T47D (cell line): ENCODE measurements at regions not wholly inside any gene's neighbourhood (a gene's known extent, or its start where the extent isn't known, plus 50 kb on each side); places are given as distances from the start of the nearest gene placed in this dataset.
A peak's percentile ranks its signal among the peaks of the same experiment; 100 is the strongest.
"Not testable (repeated sequence)": the region's sequence is repeated elsewhere in the genome, so short reads cannot be mapped to it uniquely, and the experiment has no call there.

Experiments
- DNase-seq, 2 experiments: peaks; one replicate each; pipeline versions ENCODE4 v3.0.0 to v3.0.0-alpha.2; 2011 to 2012; ENCODE audit warnings: low read depth in 1 of 2, low spot score in 1 of 2
- JUND ChIP-seq: IDR thresholded peaks from 2 replicates; pipeline ENCODE4 v1.6.1; 2012; ENCODE audit warnings: low read depth
- in situ Hi-C: cut with HindIII; loops from 2 replicates; pipeline ENCODE4 v1.10.0; 2016; ENCODE audit warnings: low sequenced_read_pairs, low pct_unique_long_range_greater_than_20kb

DNA sequence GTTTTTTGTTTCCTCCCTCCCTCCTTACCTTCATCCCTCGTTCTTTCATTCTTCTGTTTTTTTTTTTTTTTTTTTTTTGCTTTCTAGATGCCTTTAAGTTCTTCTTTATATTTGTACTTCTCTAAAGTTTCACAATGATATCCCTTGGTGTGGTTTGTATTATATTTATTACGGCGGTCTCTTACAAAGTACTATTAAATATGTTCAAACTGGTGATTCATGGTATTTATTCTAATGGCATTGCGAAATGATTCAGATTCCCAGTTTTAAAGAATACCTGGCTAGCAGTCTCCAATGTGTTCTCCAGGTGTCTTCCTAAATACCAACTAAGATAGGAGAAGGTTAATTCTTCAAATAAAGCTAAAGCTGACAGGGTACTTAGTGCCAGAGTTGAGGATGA is 690.1 kb upstream of the COX7C start:
- no peak for DNase-seq
- in situ Hi-C loops = no loop called here
- no peak for TF ChIP-seq JUND

DNA sequence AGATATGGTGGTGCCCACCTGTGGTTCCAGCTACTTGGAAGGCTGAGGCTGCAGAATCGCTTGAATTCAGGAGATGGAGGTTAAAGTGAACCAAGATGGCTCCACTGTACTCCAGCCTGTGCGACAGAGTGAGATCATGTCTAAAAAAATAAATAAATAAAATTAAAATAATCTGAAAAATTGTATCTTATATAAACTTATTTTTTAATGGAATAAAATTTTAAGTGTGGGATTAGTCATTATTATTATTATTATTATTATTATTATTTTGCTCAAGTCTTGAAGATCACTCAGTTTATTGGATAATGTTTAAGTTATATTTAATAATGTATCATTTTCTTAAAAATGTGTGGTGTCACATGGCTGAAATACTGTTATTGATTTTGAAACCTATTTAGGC is 688.0 kb upstream of the COX7C start:
- TF ChIP-seq JUND = no peak
- no peak for DNase-seq
- in situ Hi-C loops = no loop called here

DNA sequence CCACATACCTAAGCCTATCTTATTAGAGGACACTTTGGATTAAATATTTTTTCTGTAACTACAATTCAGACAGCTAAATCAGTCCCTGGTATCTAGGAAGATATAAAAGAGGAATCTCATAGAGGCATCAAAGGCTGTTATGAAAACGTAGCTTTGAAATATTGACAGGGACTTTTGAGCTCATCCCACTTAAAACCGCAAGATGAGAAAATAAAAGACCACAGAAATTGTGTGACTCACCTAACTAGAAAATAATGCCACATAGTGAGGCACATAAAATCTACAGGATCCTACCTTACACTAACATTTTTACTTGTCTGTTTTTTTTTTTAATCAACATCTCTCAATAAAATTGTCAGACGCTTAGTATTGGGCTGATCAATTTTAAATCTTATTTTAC is 686.5 kb upstream of the COX7C start:
- no peak for TF ChIP-seq JUND
- DNase-seq = no peak
- in situ Hi-C loops = no loop called here

DNA sequence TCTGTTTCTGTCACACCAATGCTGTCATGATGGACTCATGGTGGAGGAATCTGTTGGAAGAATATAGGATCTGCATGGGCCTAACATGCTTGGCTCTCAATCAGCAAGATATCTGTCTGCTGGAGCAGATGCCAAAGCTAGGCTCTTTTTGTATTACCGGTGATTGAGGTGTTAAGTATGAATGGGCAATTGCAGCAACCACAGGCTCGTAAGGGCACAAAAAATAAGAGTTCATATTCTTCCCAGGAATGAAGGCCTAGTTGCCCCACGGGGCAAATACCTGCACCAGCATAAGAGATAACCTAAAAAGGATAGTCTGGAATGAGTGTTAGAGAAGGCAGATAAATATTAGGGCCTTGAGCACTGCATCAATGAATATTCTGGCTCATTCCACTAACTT is 679.5 kb upstream of the COX7C start:
- DNase-seq = no peak
- in situ Hi-C loops = no loop called here
- TF ChIP-seq JUND = no peak

DNA sequence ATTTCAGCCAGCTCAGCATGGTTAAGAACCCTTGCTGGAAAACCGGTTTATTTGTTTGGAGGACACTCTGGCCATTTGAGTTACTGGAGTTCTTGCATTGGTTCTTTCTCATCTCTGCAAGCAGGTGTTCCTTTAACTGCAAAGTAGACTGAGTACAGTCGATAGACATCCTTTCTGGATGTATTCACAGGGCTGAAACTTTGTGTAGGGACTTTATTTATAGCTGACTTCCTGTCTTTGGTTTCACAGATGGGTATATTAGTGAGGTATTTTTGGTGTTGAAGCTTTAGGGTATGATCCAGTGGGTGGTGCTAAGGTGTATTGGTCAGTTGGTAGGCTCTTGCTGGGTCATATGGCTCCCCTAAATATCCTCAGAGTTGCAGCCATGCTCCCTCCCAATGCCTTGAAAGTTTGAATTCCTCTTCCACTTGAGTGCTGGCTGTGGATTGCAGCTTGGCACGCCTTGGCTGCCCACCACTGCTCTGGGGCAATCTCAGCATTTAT is 666.0 kb upstream of the COX7C start:
- no peak for DNase-seq
- TF ChIP-seq JUND = no peak
- in situ Hi-C loops = no loop called here

DNA sequence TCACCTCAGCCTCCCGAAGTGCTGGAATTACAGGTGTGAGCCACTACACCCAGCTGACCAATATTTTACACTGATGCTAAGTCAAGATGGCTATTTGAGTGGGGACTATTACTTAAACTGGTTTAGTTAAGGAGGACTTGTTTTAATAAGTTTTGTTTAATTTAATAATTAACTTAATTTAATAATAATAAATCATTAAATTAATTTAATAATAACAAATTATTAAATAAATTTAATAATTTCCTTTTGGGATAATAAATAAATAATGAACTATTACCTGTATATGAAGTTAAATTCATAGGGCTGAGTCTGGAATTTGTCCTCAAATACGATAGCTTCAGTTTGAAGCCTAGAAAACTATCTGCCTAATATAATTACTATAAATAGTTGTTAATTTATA is 665.1 kb upstream of the COX7C start:
- in situ Hi-C loops = no loop called here
- no peak for DNase-seq
- TF ChIP-seq JUND = no peak

DNA sequence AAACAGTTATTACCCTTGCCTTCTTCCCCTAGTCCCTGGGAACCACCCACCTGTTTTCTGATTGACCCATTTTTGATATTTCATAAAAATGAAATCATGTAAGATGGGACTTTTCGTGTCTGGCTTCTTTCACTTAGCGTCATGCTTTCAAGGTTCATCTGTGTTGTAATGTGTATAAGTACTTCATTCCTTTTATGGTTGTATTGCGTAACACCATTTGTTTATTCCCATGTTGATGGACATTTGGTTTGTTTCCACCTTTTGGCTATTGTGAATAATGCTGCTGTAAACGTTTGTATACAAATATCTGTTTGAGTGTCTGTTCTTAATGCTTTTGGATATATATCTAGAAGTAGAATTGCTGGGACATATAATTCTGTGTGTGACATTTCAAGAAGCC is 650.1 kb upstream of the COX7C start:
- peak in 1 of 2 experiments; percentile 12 for DNase-seq
- no peak for TF ChIP-seq JUND
- in situ Hi-C loops = no loop called here

DNA sequence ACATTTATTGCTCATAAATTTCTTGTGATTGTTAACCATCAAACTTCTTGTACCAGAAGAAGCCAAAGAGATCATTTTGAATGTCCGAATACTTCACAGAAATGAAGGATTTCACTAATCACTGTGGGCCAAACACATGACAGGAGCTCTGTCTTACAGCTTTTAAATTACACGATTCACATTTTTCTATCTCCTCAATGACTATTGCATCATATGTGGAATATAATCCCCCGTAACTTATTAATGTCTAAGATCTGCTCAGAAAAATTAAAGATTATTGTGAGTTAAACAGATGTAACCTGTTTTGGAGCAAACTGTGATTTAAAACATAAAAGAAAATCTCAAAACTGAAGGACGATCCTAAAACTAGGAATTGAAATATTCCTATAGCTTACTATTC is 645.2 kb upstream of the COX7C start:
- in situ Hi-C loops = no loop called here
- no peak for DNase-seq
- TF ChIP-seq JUND = no peak

DNA sequence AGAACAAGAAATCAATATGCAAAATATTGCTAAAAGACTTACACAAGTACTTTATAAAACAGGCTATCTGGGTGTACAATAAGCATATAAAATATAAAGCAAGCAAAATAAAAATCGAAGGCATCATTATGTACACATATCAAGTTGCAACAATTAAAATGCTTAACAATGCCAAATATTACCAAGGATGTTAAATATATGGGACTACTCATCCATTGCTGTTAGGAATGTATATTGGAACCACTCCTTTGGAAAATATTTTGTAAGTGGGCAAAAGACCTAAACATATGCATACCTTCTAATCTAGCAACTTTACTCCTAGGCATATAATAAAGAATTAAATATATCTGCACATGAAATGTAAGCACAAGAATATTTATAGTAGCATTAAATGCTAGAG is 632.6 kb upstream of the COX7C start:
- no peak for DNase-seq
- no peak for TF ChIP-seq JUND
- in situ Hi-C loops = no loop called here

DNA sequence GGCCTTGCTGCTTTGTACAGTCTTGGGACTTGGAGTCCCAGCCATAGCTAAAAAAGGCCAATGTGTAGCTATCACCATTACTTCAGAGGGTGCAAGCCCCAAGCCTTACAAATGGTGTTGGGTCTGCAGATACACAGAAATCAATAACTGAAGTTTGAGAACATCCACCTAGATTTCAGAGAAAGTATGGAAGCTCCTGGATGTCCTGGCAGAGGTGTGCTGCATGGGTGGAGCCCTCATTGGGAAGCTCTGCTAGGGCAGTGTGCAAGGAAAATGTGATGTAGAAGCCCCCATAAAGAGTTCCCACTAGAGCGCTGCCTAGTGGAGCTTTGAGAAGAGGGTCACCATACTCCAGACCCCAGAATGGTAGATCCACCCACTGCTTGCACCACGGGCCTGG is 626.7 kb upstream of the COX7C start:
- in situ Hi-C loops = no loop called here
- peak in 1 of 2 experiments; percentile 8 for DNase-seq

DNA sequence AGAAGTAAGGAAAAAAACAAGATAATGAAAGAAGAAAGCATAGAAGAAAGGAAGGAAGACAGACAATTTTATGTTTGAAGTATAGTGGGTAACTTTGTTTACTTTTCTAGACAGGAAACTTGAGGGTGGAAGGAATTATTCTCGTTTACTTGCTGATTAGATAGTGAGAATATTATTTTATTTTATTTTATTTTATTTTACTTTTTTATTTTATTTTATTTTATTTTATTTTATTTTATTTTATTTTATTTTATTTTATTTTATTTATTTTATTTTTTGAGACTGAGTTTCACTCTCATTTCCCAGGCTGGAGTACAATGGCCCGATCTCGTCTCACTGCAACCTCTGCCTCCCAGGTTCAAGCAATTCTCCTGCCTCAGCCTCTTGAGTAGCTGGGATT is 623.1 kb upstream of the COX7C start:
- in situ Hi-C loops, DNase-seq: not testable (repeated sequence)

More for the DNA sequence above, 626.7 kb upstream of the COX7C start:
- TF ChIP-seq JUND = no peak

DNA sequence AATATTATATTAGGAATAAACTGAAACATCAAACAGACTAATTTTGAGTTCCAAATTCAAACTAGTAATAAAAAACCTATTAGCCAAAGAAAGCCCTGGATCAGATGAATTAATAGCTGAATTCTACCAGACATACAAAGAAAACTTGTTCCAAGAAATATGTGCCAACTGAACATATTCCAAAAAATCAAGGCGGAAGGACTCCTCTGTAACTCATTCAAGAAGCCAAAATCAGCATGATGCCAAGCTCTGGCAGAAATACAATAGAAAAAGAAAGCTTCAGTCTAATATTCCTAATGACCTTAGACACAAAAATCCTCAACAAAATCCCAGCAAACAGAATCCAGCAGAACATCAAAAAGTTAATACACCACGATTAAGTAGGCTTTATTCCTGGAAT is 619.1 kb upstream of the COX7C start:
- in situ Hi-C loops = no loop called here
- no peak for TF ChIP-seq JUND
- no peak for DNase-seq

DNA sequence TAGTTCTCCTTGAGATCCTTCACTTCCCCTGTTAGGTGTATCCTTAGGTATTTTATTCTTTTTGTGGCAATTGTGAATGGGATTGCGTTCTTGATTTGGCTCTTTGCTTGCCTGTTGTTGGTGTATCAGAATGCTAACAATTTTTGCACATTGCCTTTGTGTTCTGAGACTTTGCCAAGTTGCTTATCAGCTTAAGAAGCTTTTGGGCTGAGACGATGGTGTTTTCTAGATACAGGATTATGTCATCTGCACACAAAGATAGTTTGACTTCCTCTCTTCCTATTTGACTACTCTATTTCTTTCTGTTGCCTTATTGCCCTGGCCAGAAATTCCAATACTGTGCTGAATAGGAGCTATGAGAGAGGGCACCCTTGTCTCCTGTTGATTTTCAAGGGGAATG is 609.4 kb upstream of the COX7C start:
- DNase-seq = no peak
- in situ Hi-C loops = no loop called here
- TF ChIP-seq JUND = no peak

DNA sequence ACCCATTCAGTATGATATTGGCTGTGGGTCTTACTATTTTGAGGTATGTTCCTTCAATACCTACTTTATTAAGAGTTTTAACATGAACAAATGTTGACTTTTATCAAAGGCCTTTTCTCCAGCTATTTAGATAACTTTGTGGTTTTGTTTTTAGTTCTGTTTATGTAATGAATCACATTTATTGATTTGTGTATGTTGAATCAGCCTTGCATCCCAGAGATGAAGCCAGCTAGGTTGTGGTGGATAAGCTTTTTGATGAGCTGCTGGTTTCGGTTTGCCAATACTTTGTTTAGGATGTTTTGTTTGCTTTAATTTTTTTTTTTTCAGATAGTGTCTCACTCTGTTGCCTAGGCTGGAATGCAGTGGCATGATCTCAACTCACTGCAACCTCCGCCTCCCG is 609.0 kb upstream of the COX7C start:
- no peak for DNase-seq
- in situ Hi-C loops = no loop called here
- TF ChIP-seq JUND = no peak

DNA sequence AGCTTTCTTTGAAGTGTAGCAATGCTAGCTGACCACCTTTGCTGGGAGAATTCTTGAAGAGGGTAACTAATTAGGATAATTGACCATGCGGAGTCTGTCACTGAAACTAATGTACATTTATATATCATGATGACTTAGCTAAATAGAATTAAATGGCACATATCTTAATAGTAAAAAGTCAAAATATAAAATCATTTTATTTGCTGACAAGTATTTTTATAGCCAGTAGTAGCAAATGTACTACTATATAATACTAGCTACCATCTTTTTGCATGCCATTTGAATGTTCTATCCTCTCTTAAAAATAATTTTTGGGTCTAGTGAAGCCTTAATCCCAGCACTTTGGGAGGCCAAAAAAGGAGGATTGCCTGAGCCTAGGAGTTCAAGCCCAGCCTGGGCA is 605.8 kb upstream of the COX7C start:
- no peak for DNase-seq
- TF ChIP-seq JUND = no peak
- in situ Hi-C loops = no loop called here
